Adrenal gland (tissue), 9 donors: ENCODE measurements at regions not wholly inside any gene's neighbourhood (a gene's known extent, or its start where the extent isn't known, plus 50 kb on each side); places are given as distances from the start of the nearest gene placed in this dataset.

Experiments used
- DNase-seq, 7 donors: peaks; one replicate each; pipeline ENCODE4 v3.0.0-alpha.2; 2019 to 2020
- H3K27ac ChIP-seq, 5 donors: fragments of 200-600 bp; sonication (generic) in 4 of 5; 1 replicate in 3 of 5; 2 replicates in 2 of 5; pipeline versions ENCODE4 v1.5.1 to v1.8.0; 2016 to 2020; ENCODE audit warnings: mild to moderate bottlenecking in 1 of 5
- H3K27me3 ChIP-seq: fragments of 200-600 bp; 2 replicates; pipeline ENCODE4 v1.8.0; 2021
- H3K36me3 ChIP-seq, 2 donors: fragments of 200-600 bp; replicated peaks in 1 of 2; 1 replicate in 1 of 2; 2 replicates in 1 of 2; pipeline versions ENCODE4 v1.5.1 to v1.8.0; 2018 to 2022
- H3K4me1 ChIP-seq, 2 donors: fragments of 200-600 bp; replicated peaks in 1 of 2; 1 replicate in 1 of 2; 2 replicates in 1 of 2; pipeline versions ENCODE4 v1.5.1 to v1.8.0; 2018 to 2021
- H3K4me3 ChIP-seq, 4 donors: fragments of 200-600 bp; sonication (generic) in 3 of 4; one replicate each; pipeline ENCODE4 v1.5.1; 2016 to 2018
- H3K9me3 ChIP-seq, 3 donors: fragments of 200-600 bp; sonication (generic) in 1 of 3; replicated peaks in 1 of 3; 1 replicate in 2 of 3; 2 replicates in 1 of 3; pipeline versions ENCODE4 v1.5.1 to v1.8.0; 2016 to 2021
- POLR2A ChIP-seq, 2 donors: fragments of 450-650 bp; IDR thresholded peaks; one replicate each; pipeline ENCODE4 v1.6.1; 2017; ENCODE audit warnings: antibody characterized with exemption in 2 of 2, mild to moderate bottlenecking in 2 of 2, moderate library complexity in 1 of 2
- WGBS, 4 donors: extraction: QIAGEN DNeasy Blood & Tissue Kit in 2 of 4; methylation state at CpG; one replicate each; pipeline versions ENCODE4 v1.1.5 to v1.1.7; 2013 to 2017; 5-methylcytosine and 5-hydroxymethylcytosine counted together
- intact Hi-C, 2 donors: fragments of 100-400 bp; cut with DNase I; formaldehyde crosslinking; loops; one replicate each; pipeline versions ENCODE4 v1.14.1 to v1.15.0; 2022 to 2023
- TF ChIP-seq, protein P1 (sequence below), 6 experiments: fragments of 450-650 bp in 4 of 6; fragments of 200-600 bp in 2 of 6; sonication (generic) in 1 of 6; IDR thresholded peaks; 1 replicate in 5 of 6; 2 replicates in 1 of 6; pipeline versions ENCODE4 v1.5.1 to v1.8.0; 2016 to 2021; ENCODE audit warnings: antibody characterized with exemption in 6 of 6, mild to moderate bottlenecking in 2 of 6, moderate library complexity in 1 of 6
- donor health status: healthy with polysubstance abuse.
- donor health status: Bipolar disorder and iron deficiency.
- donor health status: DM: yes; HTN: yes; CAD: no.
- donor health status: DM: no; HTN: no; CAD: no.
- donor health status: DM: no; HTN: no; CAD: no.

DNA sequence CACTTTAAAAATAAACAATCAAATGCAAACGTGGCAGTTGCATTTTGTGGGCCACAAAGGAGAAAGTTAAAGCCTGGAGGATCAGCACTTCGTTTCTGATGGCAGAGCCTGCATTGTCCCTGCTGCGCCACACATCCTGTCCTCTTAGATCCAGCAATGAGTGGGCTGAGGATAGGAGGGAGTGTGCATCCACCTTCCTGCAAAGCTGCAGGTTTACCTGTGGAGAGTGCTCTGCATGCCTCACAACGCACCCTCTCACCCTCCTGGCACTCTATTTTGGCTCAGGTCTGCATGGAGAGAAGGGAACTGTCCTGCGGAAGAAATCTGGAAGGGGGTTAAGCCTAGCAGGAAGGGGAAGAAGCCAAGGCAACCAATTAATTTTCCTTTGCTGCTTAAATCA is 212.2 kb upstream of the SLC24A2 start:
- no peaks in the 10 kb centered on the region for H3K36me3 ChIP-seq
- intact Hi-C loops = loop anchor here in 1 of 2 donors (10.0 kb wide), 1 partner anchor 56 kb away; no protein-coding TSS in a partner anchor
- no peaks in the 10 kb centered on the region for H3K27me3 ChIP-seq
- no peaks in the 10 kb centered on the region for H3K9me3 ChIP-seq
- 69 to 77% (median 70%) methylated on average over 5 of the region's 5 CpGs for WGBS, 4 donors
- no peak for DNase-seq
- H3K4me1 ChIP-seq = no peaks in the 10 kb centered on the region
- TF ChIP-seq POLR2A (IDR thresholded peaks at IDR 0.05) = no peak
- TF ChIP-seq, protein P1, sequence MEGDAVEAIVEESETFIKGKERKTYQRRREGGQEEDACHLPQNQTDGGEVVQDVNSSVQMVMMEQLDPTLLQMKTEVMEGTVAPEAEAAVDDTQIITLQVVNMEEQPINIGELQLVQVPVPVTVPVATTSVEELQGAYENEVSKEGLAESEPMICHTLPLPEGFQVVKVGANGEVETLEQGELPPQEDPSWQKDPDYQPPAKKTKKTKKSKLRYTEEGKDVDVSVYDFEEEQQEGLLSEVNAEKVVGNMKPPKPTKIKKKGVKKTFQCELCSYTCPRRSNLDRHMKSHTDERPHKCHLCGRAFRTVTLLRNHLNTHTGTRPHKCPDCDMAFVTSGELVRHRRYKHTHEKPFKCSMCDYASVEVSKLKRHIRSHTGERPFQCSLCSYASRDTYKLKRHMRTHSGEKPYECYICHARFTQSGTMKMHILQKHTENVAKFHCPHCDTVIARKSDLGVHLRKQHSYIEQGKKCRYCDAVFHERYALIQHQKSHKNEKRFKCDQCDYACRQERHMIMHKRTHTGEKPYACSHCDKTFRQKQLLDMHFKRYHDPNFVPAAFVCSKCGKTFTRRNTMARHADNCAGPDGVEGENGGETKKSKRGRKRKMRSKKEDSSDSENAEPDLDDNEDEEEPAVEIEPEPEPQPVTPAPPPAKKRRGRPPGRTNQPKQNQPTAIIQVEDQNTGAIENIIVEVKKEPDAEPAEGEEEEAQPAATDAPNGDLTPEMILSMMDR (IDR thresholded peaks at IDR 0.05) = no peak
- H3K4me3 ChIP-seq = no peak overlapping the region
- no peak overlapping the region for H3K27ac ChIP-seq

DNA sequence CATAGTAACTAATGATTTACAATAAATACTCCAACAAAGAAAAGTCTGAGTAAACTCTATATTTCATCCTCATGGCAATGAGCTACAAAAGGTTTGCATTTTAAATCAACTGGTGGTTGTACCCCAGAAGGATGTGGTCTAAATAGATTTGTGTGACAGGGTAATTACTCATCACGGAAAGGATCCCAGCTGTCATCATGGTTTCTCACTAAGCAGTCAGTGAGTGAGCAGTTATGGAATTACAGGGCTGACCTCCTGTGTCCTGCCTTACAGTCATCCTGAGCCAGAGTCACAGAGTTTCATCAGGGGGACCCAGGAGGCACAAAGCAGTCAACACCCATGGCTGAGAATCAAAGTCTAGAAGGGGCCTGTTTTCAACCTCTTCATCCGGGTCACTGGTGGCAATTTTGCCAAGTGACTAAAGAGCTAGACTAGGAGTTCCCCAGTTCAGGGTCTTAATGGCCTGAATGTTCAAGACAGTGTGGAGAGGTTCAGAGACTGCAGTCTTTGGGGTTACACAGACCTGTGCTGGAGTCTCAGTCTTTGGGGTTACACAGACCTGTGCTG is 210.7 kb upstream of the SLC24A2 start:
- WGBS, 4 donors = 58 to 75% (median 68%) methylated on average over 2 of the region's 2 CpGs
- Histone ChIP-seq H3K9me3 (no peaks in the 10 kb centered on the region), H3K36me3 (no peaks in the 10 kb centered on the region), H3K4me3 (no peak overlapping the region), H3K27ac (no peak overlapping the region), H3K27me3 (no peaks in the 10 kb centered on the region), H3K4me1 (no peaks in the 10 kb centered on the region)
- TF ChIP-seq, protein P1 (IDR thresholded peaks at IDR 0.05) = no peak
- no peak for DNase-seq
- intact Hi-C loops = loop anchor here in 1 of 2 donors (10.0 kb wide), 1 partner anchor 55 kb away; no protein-coding TSS in a partner anchor

DNA sequence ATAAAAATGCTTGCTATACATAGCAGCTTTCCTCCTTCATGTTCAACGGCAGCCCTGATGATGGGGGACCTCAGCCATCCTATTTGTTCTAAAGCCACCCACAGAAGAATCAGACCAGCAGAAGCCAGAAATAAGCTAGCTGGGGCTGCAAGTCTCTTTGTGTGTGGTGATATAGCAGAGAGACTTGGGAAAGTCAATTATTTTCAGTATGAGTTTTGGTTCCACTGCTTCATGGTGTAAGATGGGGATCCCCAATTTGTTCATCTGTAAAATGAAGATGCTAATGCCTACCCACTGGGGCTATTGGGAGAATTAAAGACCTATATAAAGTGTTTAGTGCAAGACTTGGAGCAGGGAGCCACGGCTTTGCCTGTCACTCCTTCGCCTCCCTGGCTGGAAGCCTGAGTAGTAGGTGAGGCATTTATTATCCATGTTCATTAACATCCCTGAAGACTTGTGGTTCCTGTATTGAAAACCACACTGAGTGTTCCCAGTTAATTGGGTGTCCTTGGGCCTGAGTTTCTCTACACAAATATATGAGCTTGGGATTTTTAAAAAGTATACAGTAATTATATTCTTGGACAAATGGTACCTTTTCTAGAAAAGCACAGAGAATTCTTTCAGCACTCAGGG is 210.1 kb upstream of the SLC24A2 start:
- no peaks in the 10 kb centered on the region for H3K36me3 ChIP-seq
- no peaks in the 10 kb centered on the region for H3K4me1 ChIP-seq
- no peak for DNase-seq
- H3K4me3 ChIP-seq = no peak overlapping the region
- H3K9me3 ChIP-seq = no peaks in the 10 kb centered on the region
- WGBS, 4 donors = 52 to 71% (median 54%) methylated on average over 3 of the region's 3 CpGs
- H3K27me3 ChIP-seq = no peaks in the 10 kb centered on the region
- H3K27ac ChIP-seq = no peak overlapping the region
- TF ChIP-seq, protein P1 (IDR thresholded peaks at IDR 0.05) = no peak
- no peak for TF ChIP-seq POLR2A (IDR thresholded peaks at IDR 0.05)
- intact Hi-C loops = no loop called here

DNA sequence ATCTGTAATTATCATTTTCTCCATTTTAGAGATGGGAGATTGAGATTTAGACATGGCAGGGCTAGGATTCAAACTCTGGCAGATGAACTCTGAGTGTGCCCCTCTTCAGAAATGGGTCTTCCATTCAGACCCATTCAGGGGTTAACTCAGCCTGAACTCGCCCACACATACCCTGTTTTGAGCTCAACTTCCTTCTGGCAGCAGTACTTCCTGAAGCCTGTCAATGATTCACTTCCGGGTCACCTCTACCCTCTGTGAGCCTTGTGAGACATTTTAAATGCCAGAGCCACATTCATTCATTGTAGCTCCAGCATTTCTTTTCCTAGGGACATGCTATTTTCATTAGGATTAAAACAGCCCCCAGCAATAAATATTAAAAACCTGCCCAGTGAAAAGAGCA is 209.3 kb upstream of the SLC24A2 start:
- Histone ChIP-seq H3K27ac (no peak overlapping the region), H3K4me1 (no peaks in the 10 kb centered on the region), H3K4me3 (no peak overlapping the region), H3K27me3 (no peaks in the 10 kb centered on the region), H3K9me3 (no peaks in the 10 kb centered on the region), H3K36me3 (no peaks in the 10 kb centered on the region)
- DNase-seq = no peak
- 43 to 82% (median 61%) methylated on average over 2 of the region's 2 CpGs for WGBS, 4 donors
- intact Hi-C loops = no loop called here
- TF ChIP-seq, protein P1 (IDR thresholded peaks at IDR 0.05) = no peak
- TF ChIP-seq POLR2A (IDR thresholded peaks at IDR 0.05) = no peak
